ENCODE measurements at regions not wholly inside any gene's neighbourhood (a gene's known extent, or its start where the extent isn't known, plus 50 kb on each side); places are given as distances from the start of the nearest gene placed in this dataset.

GRCh38 chr1:173103006-173103405 lies 52.3 kb upstream of the TNFSF18 start:
- Mint-ChIP-seq H3K9me3 (peaks cover 9 to 39% (median 27%) of the 10 kb centered on the region in 7 donors), H3K36me3 (peaks cover 20 to 22% of the 10 kb centered on the region in 2 donors), H3K27ac (no peak overlapping the region), H3K27me3 (no peaks in the 10 kb centered on the region), H3K4me3 (no peak overlapping the region), H3K4me1 (no peaks in the 10 kb centered on the region)
- no peak for DNase-seq
- no peak for ATAC-seq (ENCODE audit: low read depth in 2 of 2)

GRCh38 chr1:173101589-173101988 lies 50.8 kb upstream of the TNFSF18 start:
- DNase-seq (no peak), ATAC-seq (ENCODE audit: low read depth in 2 of 2) (no peak)
- Mint-ChIP-seq H3K27ac (no peak overlapping the region), H3K36me3 (peaks cover 9 to 15% of the 10 kb centered on the region in 2 donors), H3K27me3 (no peaks in the 10 kb centered on the region), H3K4me1 (no peaks in the 10 kb centered on the region), H3K4me3 (no peak overlapping the region), H3K9me3 (peaks cover 0 to 26% (median 17%) of the 10 kb centered on the region in 7 donors)

GRCh38 chr1:173100476-173101107 lies 49.9 kb upstream of the TNFSF18 start:
- Mint-ChIP-seq H3K27ac (no peak overlapping the region), H3K4me1 (no peaks in the 10 kb centered on the region), H3K4me3 (no peak overlapping the region), H3K36me3 (peaks cover 9 to 15% of the 10 kb centered on the region in 2 donors), H3K27me3 (no peaks in the 10 kb centered on the region), H3K9me3 (peaks cover 0 to 26% (median 16%) of the 10 kb centered on the region in 7 donors)
- ATAC-seq (ENCODE audit: low read depth in 2 of 2), result no peak
- DNase-seq, result no peak

Measured in naive B cell (primary cell).